HCT116 (cell line): ENCODE measurements at regions not wholly inside any gene's neighbourhood (a gene's known extent, or its start where the extent isn't known, plus 50 kb on each side); places are given as distances from the start of the nearest gene placed in this dataset.
"Not testable (repeated sequence)": the region's sequence is repeated elsewhere in the genome, so short reads cannot be mapped to it uniquely, and the experiment has no call there.

ENCODE experiments used
- ATAC-seq: fragments of 200-7000 bp; cut with Tn5 transposase; 2 replicates; pipeline ENCODE4 v1.9.1; 2020; ENCODE audit warnings: mild to moderate bottlenecking, moderate library complexity
- BruUV-seq: library from RNA; stranded (reverse); fragments of 400-500 nt; replicated peaks from 2 replicates; lab custom pipeline; 2021; lab: Mats Ljungman, UMichigan
- CTCF ChIA-PET: fragments of 300-600 bp; sonication (Branson Sonifier 250); formaldehyde crosslinking; loops from one replicate; lab custom pipeline; 2021; ENCODE audit warnings: antibody characterized with exemption; lab: Charles Lee
- POLR2A ChIA-PET: fragments of 300-600, 350-600 bp; sonication (Branson Sonifier 250); formaldehyde crosslinking; loops from one replicate; lab custom pipeline; 2021; ENCODE audit warnings: antibody characterized with exemption; lab: Charles Lee
- RAD21 ChIA-PET, 2 experiments: fragments of 300-600 bp; sonication (Branson Sonifier 250); formaldehyde crosslinking; loops; one replicate each; lab custom pipeline; 2023; ENCODE audit warnings: low total read pairs in 2 of 2; ENCODE audit not compliant: uncharacterized antibody in 2 of 2, unreplicated experiment in 2 of 2, low non-redundant PET in 1 of 2; lab: Charles Lee
- DNase-seq: peaks from one replicate; pipeline ENCODE4 v3.0.0-alpha.2; 2010; ENCODE audit warnings: low read depth, low spot score
- H2AFZ ChIP-seq: fragments of 200-600 bp; shearing (Covaris generic), sonication (generic); 2 replicates; pipeline ENCODE4 v1.6.1; 2017; ENCODE audit warnings: low read depth, mixed run types, mixed read lengths, antibody characterized with exemption, low read length; ENCODE audit not compliant: poor library complexity, severe bottlenecking
- H3K27ac ChIP-seq: 2 replicates; pipeline ENCODE4 v1.5.1; 2012; ENCODE audit warnings: low read depth, low read length
- H3K27me3 ChIP-seq: fragments of 200-600 bp; sonication (generic); 2 replicates; pipeline ENCODE4 v1.6.1; 2016; ENCODE audit warnings: mixed run types, low read length, mixed read lengths; ENCODE audit not compliant: insufficient read depth
- H3K36me3 ChIP-seq, 2 experiments: fragments of 200-500 bp in 1 of 2; fragments of 200-600 bp in 1 of 2; sonication (Bioruptor generic) in 1 of 2; sonication (generic) in 1 of 2; 2 replicates each; pipeline versions ENCODE4 v1.5.1 to v1.6.1; 2014 to 2016; ENCODE audit warnings: low read length in 2 of 2, inconsistent platforms in 1 of 2, mixed read lengths in 1 of 2, mixed run types in 1 of 2; ENCODE audit not compliant: insufficient read depth in 2 of 2, control insufficient read depth in 1 of 2
- H3K4me1 ChIP-seq, 2 experiments: fragments of 200-600 bp in 1 of 2; sonication (generic) in 1 of 2; 2 replicates each; pipeline versions ENCODE4 v1.5.1 to v1.6.1; 2012 to 2017; ENCODE audit warnings: low read length in 2 of 2, inconsistent platforms in 1 of 2, mild to moderate bottlenecking in 1 of 2, mixed read lengths in 1 of 2, mixed run types in 1 of 2, moderate library complexity in 1 of 2; ENCODE audit not compliant: insufficient read depth in 2 of 2, control insufficient read depth in 1 of 2
- H3K4me2 ChIP-seq: fragments of 200-600 bp; sonication (generic); 2 replicates; pipeline ENCODE4 v1.6.1; 2017; ENCODE audit warnings: mixed run types, low read length, mixed read lengths
- H3K4me3 ChIP-seq, 2 experiments: fragments of 200-600 bp in 1 of 2; sonication (generic) in 1 of 2; replicated peaks in 1 of 2; 2 replicates each; pipeline ENCODE4 v1.5.1; 2011 to 2016; ENCODE audit warnings: low read length in 2 of 2, control low read depth in 1 of 2, low read depth in 1 of 2, mild to moderate bottlenecking in 1 of 2, mixed read lengths in 1 of 2, mixed run types in 1 of 2
- H3K79me2 ChIP-seq: fragments of 200-600 bp; sonication (generic); 2 replicates; pipeline ENCODE4 v1.6.1; 2017; ENCODE audit warnings: mild to moderate bottlenecking, mixed run types, low read length, moderate library complexity, mixed read lengths; ENCODE audit not compliant: insufficient read depth
- H3K9ac ChIP-seq: fragments of 200-600 bp; sonication (generic); 2 replicates; pipeline ENCODE4 v1.6.1; 2016; ENCODE audit warnings: low read length, mixed read lengths
- H3K9me2 ChIP-seq: fragments of 200-600 bp; sonication (generic), shearing (Covaris generic); 2 replicates; pipeline ENCODE4 v1.6.1; 2017; ENCODE audit warnings: mixed run types, mild to moderate bottlenecking, moderate library complexity; ENCODE audit not compliant: insufficient read depth
- H3K9me3 ChIP-seq, 2 experiments: fragments of 200-500 bp in 1 of 2; fragments of 200-600 bp in 1 of 2; sonication (Bioruptor generic) in 1 of 2; sonication (generic) in 1 of 2; 2 replicates each; pipeline ENCODE4 v1.6.1; 2014 to 2017; ENCODE audit warnings: low read length in 2 of 2, mixed read lengths in 2 of 2, inconsistent platforms in 1 of 2, low read depth in 1 of 2, mild to moderate bottlenecking in 1 of 2, mixed run types in 1 of 2, moderate library complexity in 1 of 2; ENCODE audit not compliant: control insufficient read depth in 1 of 2, insufficient read depth in 1 of 2
- H4K20me1 ChIP-seq: fragments of 200-600 bp; sonication (generic), shearing (Covaris generic); 2 replicates; pipeline ENCODE4 v1.6.1; 2017; ENCODE audit warnings: mixed run types, mild to moderate bottlenecking, moderate library complexity; ENCODE audit not compliant: insufficient read depth
- ATF3 ChIP-seq: IDR thresholded peaks from 2 replicates; pipeline ENCODE4 v1.6.1; 2012
- ELF1 ChIP-seq: IDR thresholded peaks from 2 replicates; pipeline ENCODE4 v1.6.1; 2012; ENCODE audit warnings: low read depth, borderline replicate concordance
- EZH2 ChIP-seq: fragments of 200-600 bp; sonication (generic); IDR thresholded peaks from 2 replicates; pipeline ENCODE4 v1.6.1; 2017; ENCODE audit warnings: antibody characterized with exemption, mixed run types
- EZH2phosphoT487 ChIP-seq: fragments of 200-600 bp; IDR thresholded peaks from 2 replicates; pipeline ENCODE4 v1.6.1; 2018; ENCODE audit warnings: antibody characterized with exemption, borderline replicate concordance
- JUND ChIP-seq: IDR thresholded peaks from 2 replicates; pipeline ENCODE4 v1.6.1; 2012
- RAD21 ChIP-seq: IDR thresholded peaks from 2 replicates; pipeline ENCODE4 v1.6.1; 2012; ENCODE audit warnings: low read depth, mild to moderate bottlenecking
- REST ChIP-seq: IDR thresholded peaks from 2 replicates; pipeline ENCODE4 v1.6.1; 2012; ENCODE audit warnings: low read depth
- SIN3A ChIP-seq: IDR thresholded peaks from 2 replicates; pipeline ENCODE4 v1.6.1; 2012; ENCODE audit warnings: low read depth
- SP1 ChIP-seq: IDR thresholded peaks from 2 replicates; pipeline ENCODE4 v1.6.1; 2012; ENCODE audit warnings: low read depth
- SRF ChIP-seq: IDR thresholded peaks from 2 replicates; pipeline ENCODE4 v1.6.1; 2012; ENCODE audit warnings: low read depth
- TCF7L2 ChIP-seq: IDR thresholded peaks from 2 replicates; pipeline ENCODE4 v1.7.0; 2011; ENCODE audit warnings: borderline replicate concordance, inconsistent platforms; ENCODE audit not compliant: insufficient read depth, insufficient read length; ENCODE audit errors: extremely low read depth
- YY1 ChIP-seq: IDR thresholded peaks from 2 replicates; pipeline ENCODE4 v1.6.1; 2011; ENCODE audit warnings: low read length, low read depth, moderate library complexity, mild to moderate bottlenecking; ENCODE audit not compliant: insufficient replicate concordance; ENCODE audit errors: extremely low read depth
- intact Hi-C: fragments of 100-400 bp; cut with micrococcal nuclease; formaldehyde crosslinking; loops from 2 replicates; pipeline ENCODE4 v1.10.0; 2022

GRCh38 chrX:28124416-28124815, 143.2 kb upstream of the DCAF8L1 start:
- ChIA-PET CTCF (no interaction called here), POLR2A (no interaction called here), RAD21 (no interaction called here)
- Histone ChIP-seq H3K27me3 (no peaks in the 10 kb centered on the region), H3K36me3 (no peaks in the 10 kb centered on the region), H3K9me2 (no peaks in the 10 kb centered on the region; the same call in 1 of the 2 replicates), H3K79me2 (no peaks in the 10 kb centered on the region), H4K20me1 (no peaks in the 10 kb centered on the region), H3K9me3 (no peaks in the 10 kb centered on the region), H3K9ac (no peak overlapping the region), H3K4me1 (peaks cover 6 to 11% of the 10 kb centered on the region in 2 experiments; a peak in 3 of 4 replicates), H3K27ac (no peak overlapping the region), H3K4me2 (no peak overlapping the region), H2AFZ (no peak overlapping the region), H3K4me3 (no peak overlapping the region)
- ATAC-seq: no peak
- intact Hi-C loops: no loop called here
- no TSS peak for BruUV-seq
- DNase-seq: no peak
- no peak for TF ChIP-seq SIN3A
- no peak for TF ChIP-seq RAD21
- no peak for TF ChIP-seq SRF
- TF ChIP-seq YY1: no peak
- TF ChIP-seq ATF3: no peak
- TF ChIP-seq SP1: no peak
- no peak for TF ChIP-seq JUND
- no peak for TF ChIP-seq ELF1
- TF ChIP-seq REST: no peak
- TF ChIP-seq TCF7L2: no peak
- TF ChIP-seq EZH2: no peak
- no peak for TF ChIP-seq EZH2phosphoT487

GRCh38 chrX:28120580-28121245, 139.5 kb upstream of the DCAF8L1 start:
- RAD21 ChIA-PET: interaction anchor here in 1 of 2 experiments (0.7 kb wide), 1 partner anchor 1326 kb away, joined by 4 read pairs; no protein-coding TSS in a partner anchor
- intact Hi-C loops, H3K27me3 ChIP-seq, CTCF ChIA-PET, H3K4me3 ChIP-seq, ATAC-seq, H3K79me2 ChIP-seq, BruUV-seq, H3K9ac ChIP-seq, H3K27ac ChIP-seq, H3K36me3 ChIP-seq, H3K9me3 ChIP-seq, H4K20me1 ChIP-seq, H3K9me2 ChIP-seq, DNase-seq, POLR2A ChIA-PET: not testable (repeated sequence)
- H3K4me1 ChIP-seq: peaks cover 6 to 11% of the 10 kb centered on the region in 2 experiments; a peak in 3 of 4 replicates
- H3K4me2 ChIP-seq: peak overlapping the region; percentile 49; the same call in 1 of the 2 replicates
- H2AFZ ChIP-seq: peak overlapping the region; percentile 78
